ENCODE measurements at regions not wholly inside any gene's neighbourhood (a gene's known extent, or its start where the extent isn't known, plus 50 kb on each side); places are given as distances from the start of the nearest gene placed in this dataset.
A peak's percentile ranks its signal among the peaks of the same experiment; 100 is the strongest.
"Not testable (repeated sequence)": the region's sequence is repeated elsewhere in the genome, so short reads cannot be mapped to it uniquely, and the experiment has no call there.

- intact Hi-C loops (cut with micrococcal nuclease; ENCODE audit: unreplicated experiment) (no loop called here), in situ Hi-C loops (cut with HindIII; ENCODE audit: low pct_unique_long_range_greater_than_20kb, low sequenced_read_pairs) (no loop called here)
- CTCF ChIA-PET, result interaction anchor here (0.6 kb wide), 1 partner anchor 127 kb away, joined by 3 read pairs; no protein-coding TSS in a partner anchor
- no peak for TF ChIP-seq CTCF (IDR thresholded peaks at IDR 0.05)
- TF ChIP-seq SIN3A (IDR thresholded peaks at IDR 0.05; ENCODE audit: borderline replicate concordance, insufficient read depth, low read depth, low read length), result no peak
- TF ChIP-seq REST (IDR thresholded peaks at IDR 0.05; ENCODE audit: insufficient read depth in 1 of 2, low read depth in 2 of 2, low read length in 1 of 2), result no peak
- no peak for TF ChIP-seq POLR2AphosphoS5 (IDR thresholded peaks at IDR 0.05; ENCODE audit: low read depth, low read length)
- TF ChIP-seq TCF7L2 (IDR thresholded peaks at IDR 0.05; ENCODE audit: low read depth, low read length), result no peak
- H3K9me3 ChIP-seq (ENCODE audit: control insufficient read depth, insufficient read depth, low read depth, low read length), result no peaks in the 10 kb centered on the region
- peaks cover 5% of the 10 kb centered on the region; the same call in 1 of the 2 replicates for H3K4me1 ChIP-seq (ENCODE audit: control insufficient read depth, insufficient read depth, low read length)
- 0 out of 2 replicates have a peak overlapping the region, but pooled peaks have one; percentile 10 for H3K27ac ChIP-seq (ENCODE audit: low read length)
- peak; percentile 97 for ATAC-seq
- POLR2A ChIA-PET, result no interaction called here
- no TSS peak for BruUV-seq (replicated peaks)
- DNase-seq (ENCODE audit: low read depth, low spot score), result peak; percentile 80
- H3K27me3 ChIP-seq (ENCODE audit: control insufficient read depth, insufficient read depth, low read length), result no peaks in the 10 kb centered on the region
- no peaks in the 10 kb centered on the region for H3K36me3 ChIP-seq (ENCODE audit: control insufficient read depth, insufficient read depth, low read length)
- H3K4me3 ChIP-seq (ENCODE audit: low read depth in 2 of 2, low read length in 2 of 2), result peak overlapping the region in 1 of 2 experiments; percentile 24; a peak in 2 of 4 replicates
Measured at GRCh38 chr11:13216019-13216710, 61.4 kb upstream of the BMAL1 start.

GRCh38 chr11:13216711-13217075 is 60.9 kb upstream of the BMAL1 start:
- Histone ChIP-seq H3K9me3 (ENCODE audit: control insufficient read depth, insufficient read depth, low read depth, low read length) (no peaks in the 10 kb centered on the region), H3K4me3 (ENCODE audit: low read depth in 2 of 2, low read length in 2 of 2) (peak overlapping the region in 1 of 2 experiments; percentile 24; a peak in 1 of 4 replicates), H3K36me3 (ENCODE audit: control insufficient read depth, insufficient read depth, low read length) (no peaks in the 10 kb centered on the region), H3K4me1 (ENCODE audit: control insufficient read depth, insufficient read depth, low read length) (peaks cover 5% of the 10 kb centered on the region; the same call in 1 of the 2 replicates), H3K27me3 (ENCODE audit: control insufficient read depth, insufficient read depth, low read length) (no peaks in the 10 kb centered on the region), H3K27ac (ENCODE audit: low read length) (no peak overlapping the region)
- ChIA-PET CTCF (no interaction called here), POLR2A (no interaction called here)
- ATAC-seq, result peak; percentile 70
- in situ Hi-C loops (cut with HindIII; ENCODE audit: low pct_unique_long_range_greater_than_20kb, low sequenced_read_pairs) (no loop called here), intact Hi-C loops (cut with micrococcal nuclease; ENCODE audit: unreplicated experiment) (no loop called here)
- BruUV-seq (replicated peaks), result no TSS peak
- DNase-seq (ENCODE audit: low read depth, low spot score), result peak; percentile 71
- TF ChIP-seq SIN3A (IDR thresholded peaks at IDR 0.05; ENCODE audit: borderline replicate concordance, insufficient read depth, low read depth, low read length) (no peak), REST (IDR thresholded peaks at IDR 0.05; ENCODE audit: insufficient read depth in 1 of 2, low read depth in 2 of 2, low read length in 1 of 2) (no peak), POLR2AphosphoS5 (IDR thresholded peaks at IDR 0.05; ENCODE audit: low read depth, low read length) (no peak), CTCF (IDR thresholded peaks at IDR 0.05) (no peak), TCF7L2 (IDR thresholded peaks at IDR 0.05; ENCODE audit: low read depth, low read length) (no peak)

GRCh38 chr11:13218685-13219084 is 58.9 kb upstream of the BMAL1 start:
- H3K4me3 ChIP-seq (ENCODE audit: low read depth in 2 of 2, low read length in 2 of 2); BruUV-seq (replicated peaks); H3K4me1 ChIP-seq (ENCODE audit: control insufficient read depth, insufficient read depth, low read length); CTCF ChIA-PET; intact Hi-C loops (cut with micrococcal nuclease; ENCODE audit: unreplicated experiment); DNase-seq (ENCODE audit: low read depth, low spot score); H3K27me3 ChIP-seq (ENCODE audit: control insufficient read depth, insufficient read depth, low read length); H3K9me3 ChIP-seq (ENCODE audit: control insufficient read depth, insufficient read depth, low read depth, low read length); ATAC-seq; H3K27ac ChIP-seq (ENCODE audit: low read length); H3K36me3 ChIP-seq (ENCODE audit: control insufficient read depth, insufficient read depth, low read length); in situ Hi-C loops (cut with HindIII; ENCODE audit: low pct_unique_long_range_greater_than_20kb, low sequenced_read_pairs); POLR2A ChIA-PET: not testable (repeated sequence)

Data from Panc1 (cell line).